ENCODE measurements at regions not wholly inside any gene's neighbourhood (a gene's known extent, or its start where the extent isn't known, plus 50 kb on each side); places are given as distances from the start of the nearest gene placed in this dataset.

GRCh38 chr11:45402049-45402630, 116.0 kb upstream of the SYT13 start:
- H3K4me3 ChIP-seq (ENCODE audit: low read length), result no peak overlapping the region
- H3K36me3 ChIP-seq (ENCODE audit: control insufficient read depth, insufficient read depth, low read length), result no peaks in the 10 kb centered on the region; the same call in 1 of the 2 replicates
- H3K4me1 ChIP-seq (ENCODE audit: control insufficient read depth, insufficient read depth, low read length), result peaks cover 2% of the 10 kb centered on the region; the same call in 1 of the 2 replicates
- H3K27me3 ChIP-seq (ENCODE audit: control insufficient read depth, insufficient read depth, low read length), result no peaks in the 10 kb centered on the region
- no peaks in the 10 kb centered on the region for H3K9me3 ChIP-seq (ENCODE audit: control insufficient read depth, insufficient read depth, low read length)
- no peak overlapping the region for H3K27ac ChIP-seq (ENCODE audit: low read length)
- WGBS (ENCODE audit: insufficient coverage, insufficient read length), result no CpG with 5 or more reads among the region's 1 CpG
- no peak for DNase-seq (ENCODE audit: low read depth, low spot score)

GRCh38 chr11:45400591-45400990, 114.5 kb upstream of the SYT13 start:
- Histone ChIP-seq H3K4me1 (ENCODE audit: control insufficient read depth, insufficient read depth, low read length) (no peaks in the 10 kb centered on the region), H3K36me3 (ENCODE audit: control insufficient read depth, insufficient read depth, low read length) (no peaks in the 10 kb centered on the region; the same call in 1 of the 2 replicates), H3K9me3 (ENCODE audit: control insufficient read depth, insufficient read depth, low read length) (no peaks in the 10 kb centered on the region), H3K27ac (ENCODE audit: low read length) (no peak overlapping the region), H3K4me3 (ENCODE audit: low read length) (no peak overlapping the region), H3K27me3 (ENCODE audit: control insufficient read depth, insufficient read depth, low read length) (no peaks in the 10 kb centered on the region)
- DNase-seq (ENCODE audit: low read depth, low spot score), result no peak
- WGBS (ENCODE audit: insufficient coverage, insufficient read length), result no CpG with 5 or more reads among the region's 8 CpGs

GRCh38 chr11:45399166-45399565, 113.0 kb upstream of the SYT13 start:
- no peak for DNase-seq (ENCODE audit: low read depth, low spot score)
- H3K36me3 ChIP-seq (ENCODE audit: control insufficient read depth, insufficient read depth, low read length), result no peaks in the 10 kb centered on the region; the same call in 1 of the 2 replicates
- no peaks in the 10 kb centered on the region for H3K4me1 ChIP-seq (ENCODE audit: control insufficient read depth, insufficient read depth, low read length)
- H3K27me3 ChIP-seq (ENCODE audit: control insufficient read depth, insufficient read depth, low read length), result no peaks in the 10 kb centered on the region
- no peaks in the 10 kb centered on the region for H3K9me3 ChIP-seq (ENCODE audit: control insufficient read depth, insufficient read depth, low read length)
- no peak overlapping the region for H3K4me3 ChIP-seq (ENCODE audit: low read length)
- WGBS (ENCODE audit: insufficient coverage, insufficient read length), result no CpG with 5 or more reads among the region's 3 CpGs
- no peak overlapping the region for H3K27ac ChIP-seq (ENCODE audit: low read length)

- Histone ChIP-seq H3K27ac (ENCODE audit: low read length) (no peak overlapping the region), H3K36me3 (ENCODE audit: control insufficient read depth, insufficient read depth, low read length) (no peaks in the 10 kb centered on the region; the same call in 1 of the 2 replicates), H3K4me1 (ENCODE audit: control insufficient read depth, insufficient read depth, low read length) (no peaks in the 10 kb centered on the region), H3K4me3 (ENCODE audit: low read length) (no peak overlapping the region), H3K27me3 (ENCODE audit: control insufficient read depth, insufficient read depth, low read length) (no peaks in the 10 kb centered on the region), H3K9me3 (ENCODE audit: control insufficient read depth, insufficient read depth, low read length) (no peaks in the 10 kb centered on the region)
- no CpG with 5 or more reads among the region's 8 CpGs for WGBS (ENCODE audit: insufficient coverage, insufficient read length)
- DNase-seq (ENCODE audit: low read depth, low spot score), result no peak
These were observed 112.2 kb upstream of the SYT13 start for GRCh38 chr11:45398325-45398724.

- Histone ChIP-seq H3K36me3 (ENCODE audit: control insufficient read depth, insufficient read depth, low read length) (no peaks in the 10 kb centered on the region; the same call in 1 of the 2 replicates), H3K4me1 (ENCODE audit: control insufficient read depth, insufficient read depth, low read length) (no peaks in the 10 kb centered on the region), H3K9me3 (ENCODE audit: control insufficient read depth, insufficient read depth, low read length) (no peaks in the 10 kb centered on the region), H3K4me3 (ENCODE audit: low read length) (no peak overlapping the region), H3K27ac (ENCODE audit: low read length) (no peak overlapping the region), H3K27me3 (ENCODE audit: control insufficient read depth, insufficient read depth, low read length) (no peaks in the 10 kb centered on the region)
- no peak for DNase-seq (ENCODE audit: low read depth, low spot score)
- WGBS (ENCODE audit: insufficient coverage, insufficient read length), result no CpG with 5 or more reads among the region's 4 CpGs
These were observed 110.3 kb upstream of the SYT13 start for GRCh38 chr11:45396394-45396793.

- no peaks in the 10 kb centered on the region; the same call in 1 of the 2 replicates for H3K4me1 ChIP-seq (ENCODE audit: control insufficient read depth, insufficient read depth, low read length)
- H3K4me3 ChIP-seq (ENCODE audit: low read length), result no peak overlapping the region
- H3K27me3 ChIP-seq (ENCODE audit: control insufficient read depth, insufficient read depth, low read length), result no peaks in the 10 kb centered on the region
- H3K36me3 ChIP-seq (ENCODE audit: control insufficient read depth, insufficient read depth, low read length), result no peaks in the 10 kb centered on the region; the same call in 1 of the 2 replicates
- H3K27ac ChIP-seq (ENCODE audit: low read length), result no peak overlapping the region
- no peaks in the 10 kb centered on the region for H3K9me3 ChIP-seq (ENCODE audit: control insufficient read depth, insufficient read depth, low read length)
- WGBS (ENCODE audit: insufficient coverage, insufficient read length), result no CpG with 5 or more reads among the region's 5 CpGs
- no peak for DNase-seq (ENCODE audit: low read depth, low spot score)
These were observed 109.8 kb upstream of the SYT13 start for GRCh38 chr11:45395947-45396346.

- no peak for DNase-seq (ENCODE audit: low read depth, low spot score)
- WGBS (ENCODE audit: insufficient coverage, insufficient read length), result no CpG with 5 or more reads among the region's 6 CpGs
- Histone ChIP-seq H3K9me3 (ENCODE audit: control insufficient read depth, insufficient read depth, low read length) (no peaks in the 10 kb centered on the region), H3K4me1 (ENCODE audit: control insufficient read depth, insufficient read depth, low read length) (no peaks in the 10 kb centered on the region; the same call in 1 of the 2 replicates), H3K27me3 (ENCODE audit: control insufficient read depth, insufficient read depth, low read length) (no peaks in the 10 kb centered on the region), H3K4me3 (ENCODE audit: low read length) (no peak overlapping the region), H3K36me3 (ENCODE audit: control insufficient read depth, insufficient read depth, low read length) (no peaks in the 10 kb centered on the region), H3K27ac (ENCODE audit: low read length) (no peak overlapping the region)
These were observed 109.3 kb upstream of the SYT13 start for GRCh38 chr11:45395421-45395820.

- Histone ChIP-seq H3K27me3 (ENCODE audit: control insufficient read depth, insufficient read depth, low read length) (no peaks in the 10 kb centered on the region), H3K9me3 (ENCODE audit: control insufficient read depth, insufficient read depth, low read length) (no peaks in the 10 kb centered on the region), H3K4me3 (ENCODE audit: low read length) (no peak overlapping the region), H3K4me1 (ENCODE audit: control insufficient read depth, insufficient read depth, low read length) (no peaks in the 10 kb centered on the region; the same call in 1 of the 2 replicates), H3K27ac (ENCODE audit: low read length) (no peak overlapping the region), H3K36me3 (ENCODE audit: control insufficient read depth, insufficient read depth, low read length) (no peaks in the 10 kb centered on the region)
- DNase-seq (ENCODE audit: low read depth, low spot score), result no peak
- no CpG with 5 or more reads among the region's 8 CpGs for WGBS (ENCODE audit: insufficient coverage, insufficient read length)
These were observed 108.3 kb upstream of the SYT13 start for GRCh38 chr11:45394294-45395085.

GRCh38 chr11:45393826-45394225, 107.7 kb upstream of the SYT13 start:
- no peak for DNase-seq (ENCODE audit: low read depth, low spot score)
- H3K4me1 ChIP-seq (ENCODE audit: control insufficient read depth, insufficient read depth, low read length), result no peaks in the 10 kb centered on the region; the same call in 1 of the 2 replicates
- no peaks in the 10 kb centered on the region for H3K27me3 ChIP-seq (ENCODE audit: control insufficient read depth, insufficient read depth, low read length)
- no peak overlapping the region for H3K27ac ChIP-seq (ENCODE audit: low read length)
- no peaks in the 10 kb centered on the region for H3K36me3 ChIP-seq (ENCODE audit: control insufficient read depth, insufficient read depth, low read length)
- no peak overlapping the region for H3K4me3 ChIP-seq (ENCODE audit: low read length)
- H3K9me3 ChIP-seq (ENCODE audit: control insufficient read depth, insufficient read depth, low read length), result no peaks in the 10 kb centered on the region
- no CpG with 5 or more reads among the region's 11 CpGs for WGBS (ENCODE audit: insufficient coverage, insufficient read length)

- WGBS (ENCODE audit: insufficient coverage, insufficient read length), result no CpG with 5 or more reads among the region's 6 CpGs
- H3K27me3 ChIP-seq (ENCODE audit: control insufficient read depth, insufficient read depth, low read length), result no peaks in the 10 kb centered on the region
These were observed 107.2 kb upstream of the SYT13 start for GRCh38 chr11:45393334-45393733.

More at GRCh38 chr11:45393334-45393733, 107.2 kb upstream of the SYT13 start:
- Histone ChIP-seq H3K9me3 (ENCODE audit: control insufficient read depth, insufficient read depth, low read length) (no peaks in the 10 kb centered on the region), H3K36me3 (ENCODE audit: control insufficient read depth, insufficient read depth, low read length) (no peaks in the 10 kb centered on the region), H3K4me3 (ENCODE audit: low read length) (no peak overlapping the region), H3K27ac (ENCODE audit: low read length) (no peak overlapping the region), H3K4me1 (ENCODE audit: control insufficient read depth, insufficient read depth, low read length) (no peaks in the 10 kb centered on the region; the same call in 1 of the 2 replicates)
- no peak for DNase-seq (ENCODE audit: low read depth, low spot score)
